ENCODE measurements at regions not wholly inside any gene's neighbourhood (a gene's known extent, or its start where the extent isn't known, plus 50 kb on each side); places are given as distances from the start of the nearest gene placed in this dataset.
"Not testable (repeated sequence)": the region's sequence is repeated elsewhere in the genome, so short reads cannot be mapped to it uniquely, and the experiment has no call there.

DNA sequence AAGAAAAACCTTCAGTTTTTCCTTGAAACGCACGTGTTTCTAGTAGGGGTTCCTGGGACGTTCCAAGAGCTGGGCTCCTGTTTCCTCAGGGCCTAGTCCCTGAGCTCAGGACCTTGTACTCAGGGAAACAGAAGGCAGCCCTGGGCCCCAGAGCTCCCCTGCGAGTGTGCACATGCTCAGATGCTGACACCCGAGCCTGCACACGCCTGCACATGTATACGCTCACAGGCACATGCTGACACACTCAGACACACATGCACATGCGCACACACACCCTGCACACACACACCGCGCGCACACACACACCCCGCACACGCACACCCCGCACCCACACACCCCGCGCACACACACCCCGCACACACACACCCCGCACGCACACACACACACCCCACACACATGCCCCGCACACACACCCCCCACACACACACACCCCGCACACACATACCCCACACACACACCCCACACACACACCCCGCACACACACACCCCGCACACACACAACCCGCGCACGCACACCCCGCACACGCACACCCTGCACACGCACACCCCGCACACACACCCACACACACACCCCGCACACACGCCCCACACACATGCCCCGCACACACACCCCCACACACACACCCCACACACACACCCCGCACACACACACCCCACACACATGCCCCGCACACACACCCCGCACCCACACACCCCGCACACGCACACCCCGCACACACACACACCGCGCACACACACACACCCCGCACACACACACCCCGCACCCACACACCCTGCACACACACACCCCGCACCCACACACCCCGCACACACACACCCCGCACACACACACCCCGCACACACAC, 52.2 kb downstream of the CALML3 start:
- no peak for DNase-seq

DNA sequence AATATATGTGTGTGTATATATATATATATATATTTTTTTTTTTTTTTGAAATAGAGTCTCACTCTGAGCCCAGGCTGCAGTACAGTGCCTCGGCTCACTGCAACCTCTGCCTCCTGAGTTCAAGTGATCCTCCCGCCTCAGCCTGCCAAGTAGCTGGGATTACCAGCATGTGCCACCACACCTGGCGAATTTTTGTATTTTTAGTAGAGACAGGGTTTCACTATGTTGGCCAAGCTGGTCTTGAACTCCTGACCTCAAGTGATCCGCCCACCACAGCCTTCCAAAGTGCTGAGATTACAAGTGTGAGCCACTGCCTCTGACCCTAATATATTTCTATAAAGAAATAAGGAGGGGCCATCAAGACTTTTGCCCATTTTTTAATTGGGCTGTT, 55.3 kb downstream of the CALML3 start:
- DNase-seq = not testable (repeated sequence)

DNA sequence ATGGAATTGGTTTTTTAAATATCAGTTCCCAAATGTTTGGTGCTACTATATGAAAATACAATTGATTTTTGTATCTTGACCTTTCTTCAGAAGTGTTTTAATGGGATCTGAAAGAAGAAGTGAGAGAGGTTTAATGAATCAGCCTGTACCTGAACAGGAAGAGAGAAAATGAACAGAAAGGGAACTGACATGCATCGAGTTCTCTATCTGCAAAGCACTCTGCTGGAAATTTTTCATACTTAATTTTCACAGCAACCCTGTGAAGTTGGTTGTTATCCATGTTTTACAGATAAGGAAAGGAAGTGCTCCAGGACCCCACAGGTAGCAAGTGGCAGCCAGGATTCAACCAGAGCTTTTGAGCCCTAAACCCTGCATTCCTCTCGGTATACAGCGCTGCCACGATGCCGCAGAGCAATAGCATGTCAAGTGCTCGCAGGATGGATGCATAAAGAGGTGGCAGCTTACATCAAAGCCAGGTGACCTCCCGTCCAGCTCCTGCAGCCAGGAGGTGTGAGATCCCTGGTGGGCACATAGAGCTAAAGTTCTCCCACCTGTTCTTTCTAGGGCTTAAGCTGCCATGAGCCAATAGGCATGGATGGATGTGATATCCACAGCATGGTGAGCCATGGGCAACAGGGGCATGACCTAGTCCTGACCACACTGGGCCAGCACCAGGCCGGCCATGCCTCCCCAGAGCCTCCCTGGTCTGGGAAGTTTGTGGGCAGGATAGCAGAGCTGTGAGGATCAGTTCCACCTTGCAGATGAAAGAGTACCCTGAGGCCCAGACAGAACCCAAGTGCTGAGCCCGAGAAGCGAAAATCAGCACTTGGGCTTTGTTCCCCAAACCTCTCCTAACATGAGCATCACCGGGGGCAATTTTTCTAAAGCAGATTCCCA, 57.2 kb downstream of the CALML3 start:
- DNase-seq = no peak

DNA sequence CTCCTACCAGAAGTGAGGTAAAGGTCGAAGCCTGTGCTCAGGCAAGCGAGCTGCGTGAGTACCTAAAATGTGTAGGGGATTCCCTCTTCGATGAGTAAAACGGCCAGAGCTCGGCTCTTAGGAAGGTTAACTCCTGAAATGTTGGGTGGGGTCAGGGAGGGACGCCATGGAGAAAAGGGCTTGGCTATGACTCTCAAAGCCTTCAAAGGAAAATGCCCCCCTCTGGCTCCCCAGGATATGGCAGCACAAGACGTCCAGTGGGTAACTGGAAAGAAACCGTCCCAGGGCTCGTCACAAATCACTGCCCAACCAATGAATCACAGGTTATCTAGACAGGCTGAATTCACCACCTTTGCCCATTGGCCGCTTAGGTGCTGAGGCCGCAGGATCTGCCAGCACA, 58.0 kb downstream of the CALML3 start:
- no peak for DNase-seq

DNA sequence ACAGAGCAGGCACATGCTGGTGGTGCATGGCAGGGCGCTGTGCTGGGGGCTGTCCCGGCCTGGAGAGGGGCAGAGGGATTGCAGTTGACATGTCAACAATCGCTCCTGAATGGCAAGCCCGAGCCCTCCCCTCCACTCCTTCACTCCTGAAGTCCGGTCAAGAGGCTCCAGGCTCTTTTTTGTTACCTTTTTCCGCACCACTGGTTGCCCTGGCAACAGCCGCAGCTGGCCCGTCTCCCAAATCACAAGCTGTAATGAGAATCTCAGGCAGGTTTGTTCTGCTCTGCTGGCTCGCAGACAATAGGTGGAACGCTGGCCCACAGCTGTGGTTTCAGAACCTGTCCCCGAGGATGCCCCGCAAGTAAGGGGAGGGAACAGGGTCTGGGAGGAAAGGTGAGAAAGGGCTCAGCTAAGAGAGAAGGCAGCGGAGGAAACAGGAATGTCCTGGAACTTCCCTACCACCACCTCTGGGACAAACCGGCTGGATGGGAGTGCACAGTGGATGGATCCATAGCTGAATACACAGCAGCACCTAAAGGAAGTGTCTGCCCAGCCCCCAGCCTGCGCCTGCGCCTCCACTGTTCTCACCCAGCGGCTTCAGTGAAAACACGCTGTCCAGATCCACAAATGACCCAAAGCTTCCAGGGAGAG, 58.9 kb downstream of the CALML3 start:
- peak; percentile 62 for DNase-seq

DNA sequence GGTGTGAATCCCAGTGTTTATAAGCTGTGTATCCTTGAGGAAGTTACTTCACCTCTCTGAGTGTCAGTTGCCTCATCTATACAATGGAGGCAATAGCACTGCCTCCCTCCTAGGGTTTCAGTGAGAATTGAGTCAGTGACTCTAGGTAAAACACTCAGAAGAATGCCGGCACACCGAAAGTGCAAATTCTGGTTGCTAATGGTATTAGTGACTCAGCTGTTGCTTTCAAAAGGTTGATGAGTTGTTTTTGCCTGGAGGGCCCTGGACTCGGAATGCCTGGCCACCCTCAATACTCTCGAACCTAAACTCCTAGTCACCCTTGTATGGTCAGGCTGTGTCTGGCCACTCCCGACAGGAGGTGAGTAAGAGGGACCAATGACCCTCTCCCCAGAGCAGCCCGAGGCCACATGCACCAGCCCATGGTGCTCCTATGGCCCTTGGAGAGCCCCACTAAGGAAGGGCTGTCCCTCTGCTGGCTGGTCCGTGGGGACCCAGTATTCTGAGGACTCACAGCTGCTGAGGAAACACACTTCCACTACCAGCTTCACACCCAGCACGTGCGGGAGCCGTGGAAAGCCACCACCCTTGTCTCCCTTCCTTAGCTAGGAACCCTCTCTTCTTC, 60.2 kb downstream of the CALML3 start:
- DNase-seq = no peak

DNA sequence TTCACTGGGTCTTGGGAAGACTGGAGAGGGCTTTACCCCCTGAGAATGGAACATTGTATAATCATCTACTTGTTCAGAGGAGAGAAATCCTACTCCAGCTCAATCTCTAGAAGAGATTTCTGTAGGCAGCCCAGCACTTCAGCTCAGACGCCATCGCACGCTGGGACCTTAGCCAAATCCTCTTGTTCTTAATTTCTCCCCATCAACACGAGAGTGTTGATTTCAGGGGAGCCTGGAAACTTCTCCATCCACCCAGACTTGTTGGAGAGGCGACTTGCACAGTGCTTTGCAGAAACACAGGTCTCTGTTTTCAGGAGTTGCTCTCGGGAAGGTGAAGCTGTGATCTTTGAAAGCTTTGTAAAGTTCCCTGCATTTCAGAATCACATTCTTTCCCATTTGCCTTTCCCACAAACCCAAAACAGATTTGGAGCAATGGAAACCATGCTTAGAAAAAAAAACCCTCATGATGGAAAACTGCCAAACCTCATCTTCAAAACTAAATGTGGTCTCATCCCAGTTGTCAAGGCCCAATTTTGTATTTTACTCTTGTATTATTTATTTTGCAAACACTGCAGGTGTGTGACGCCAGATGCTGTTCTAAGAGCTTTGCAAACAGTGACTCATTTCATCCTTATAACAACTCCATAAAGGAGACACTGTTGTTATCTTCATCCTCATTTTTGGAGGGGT, 60.9 kb downstream of the CALML3 start:
- no peak for DNase-seq

DNA sequence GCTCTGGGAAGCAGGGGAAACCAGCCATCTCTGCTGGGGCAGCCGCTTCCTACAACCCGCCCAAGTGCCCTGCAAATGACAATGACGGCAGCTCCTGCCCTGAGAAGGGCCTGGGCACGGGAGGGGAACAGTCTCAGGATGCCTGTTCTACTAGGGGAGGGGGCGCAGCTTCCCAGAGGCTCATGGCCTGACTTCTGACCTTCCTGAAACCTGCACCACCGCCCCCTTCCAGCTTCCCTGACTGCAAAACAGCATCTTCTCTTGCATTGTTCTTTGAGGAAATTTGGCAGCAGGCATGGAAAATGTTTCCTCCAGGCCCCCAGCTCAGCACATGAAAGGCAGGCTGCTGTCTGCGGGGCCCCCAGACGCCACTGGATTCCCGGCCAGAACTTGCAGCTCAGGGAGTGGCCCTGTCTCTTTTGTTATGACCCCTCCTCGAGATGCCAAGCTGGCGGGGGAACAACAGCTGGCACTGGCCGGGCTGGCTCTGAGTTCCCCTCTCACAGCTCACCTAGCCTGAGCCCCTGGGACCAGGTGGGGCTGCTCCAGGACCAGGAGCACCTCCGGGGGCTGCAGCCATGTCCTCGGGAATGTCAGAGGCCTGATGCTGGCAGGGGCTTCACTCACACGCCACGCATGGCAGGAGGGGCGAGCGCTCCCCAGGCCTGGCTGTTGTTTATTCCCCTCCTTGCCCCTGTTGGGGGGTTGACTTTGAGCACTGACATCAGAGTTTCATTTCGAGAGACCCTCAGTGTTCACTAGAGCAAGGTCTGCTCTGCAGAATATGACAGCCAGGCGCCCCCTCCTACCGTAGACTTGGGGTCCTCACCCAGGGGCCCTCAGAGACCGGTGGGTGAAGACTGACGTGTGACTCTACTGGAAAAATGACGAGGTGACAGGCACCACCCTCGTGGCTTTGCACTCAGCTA, 62.7 kb downstream of the CALML3 start:
- no peak for DNase-seq

DNA sequence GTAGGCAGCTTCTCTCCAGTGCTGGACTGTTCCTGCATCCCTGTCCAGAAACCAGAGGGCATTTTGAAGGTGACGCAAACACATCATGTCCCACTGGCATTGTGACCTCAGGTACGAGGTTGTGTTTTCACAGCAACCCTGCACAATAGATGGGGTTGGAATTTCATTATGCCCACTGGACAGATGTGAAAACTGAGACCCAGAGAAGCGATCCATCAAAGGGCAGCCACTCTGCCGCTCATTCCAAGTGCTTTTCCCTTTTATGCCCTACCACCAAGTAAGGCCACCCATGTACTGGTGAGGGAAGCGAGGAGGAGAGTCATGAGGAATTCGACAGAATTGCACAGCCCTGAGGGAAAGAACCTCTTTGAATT, 63.3 kb downstream of the CALML3 start:
- DNase-seq = no peak

DNA sequence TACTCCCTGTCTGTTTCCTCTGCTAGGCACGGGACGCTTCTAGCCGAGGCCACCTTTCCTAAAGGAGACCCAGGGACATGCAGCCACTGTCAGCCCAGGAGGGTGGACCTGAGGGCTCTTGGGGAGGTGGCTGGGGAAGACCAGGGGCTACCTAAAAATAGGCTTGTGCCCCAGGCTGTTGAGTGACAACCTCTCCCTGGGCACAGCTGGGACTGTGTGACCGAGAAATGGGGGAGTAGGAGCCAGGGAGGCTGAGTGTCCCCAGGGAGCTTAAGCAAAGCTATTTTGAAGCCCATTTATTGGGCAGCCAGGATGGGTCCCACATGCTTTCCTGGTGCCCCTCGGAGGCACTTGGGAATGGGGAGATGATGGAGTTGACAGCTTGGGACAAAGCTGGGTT, 63.8 kb downstream of the CALML3 start:
- DNase-seq = no peak

Data from NCI-H1436 treated with DMSO at 0.1 percent for 48 hours (cell line).